Gastroesophageal sphincter (tissue), 3 donors: ENCODE measurements at regions not wholly inside any gene's neighbourhood (a gene's known extent, or its start where the extent isn't known, plus 50 kb on each side); places are given as distances from the start of the nearest gene placed in this dataset.

ENCODE experiments used
- CTCF ChIP-seq, 4 experiments: fragments of 200-600 bp in 2 of 4; fragments of 450-650 bp in 2 of 4; sonication (generic) in 1 of 4; IDR thresholded peaks; one replicate each; pipeline ENCODE4 v1.5.1; 2017 to 2019; ENCODE audit warnings: antibody characterized with exemption in 4 of 4, mild to moderate bottlenecking in 2 of 4, moderate library complexity in 2 of 4
- EP300 ChIP-seq: sonication (generic); formaldehyde crosslinking; IDR thresholded peaks from one replicate; pipeline ENCODE4 v1.6.1; 2017; ENCODE audit warnings: antibody characterized with exemption, mild to moderate bottlenecking
- POLR2A ChIP-seq, 2 donors: fragments of 450-650 bp; IDR thresholded peaks; one replicate each; pipeline ENCODE4 v1.6.1; 2017; ENCODE audit warnings: antibody characterized with exemption in 2 of 2, mild to moderate bottlenecking in 2 of 2, moderate library complexity in 1 of 2
- POLR2AphosphoS5 ChIP-seq: sonication (generic); formaldehyde crosslinking; IDR thresholded peaks from one replicate; pipeline ENCODE4 v1.6.1; 2017; ENCODE audit warnings: antibody characterized with exemption

GRCh38 chr16:86949116-86949515 is 368.1 kb downstream of the C16orf95 start:
- TF ChIP-seq CTCF (IDR thresholded peaks at IDR 0.05) (no peak), POLR2A (IDR thresholded peaks at IDR 0.05) (no peak), POLR2AphosphoS5 (no peak), EP300 (no peak)
